Cortex of kidney (tissue), 1 donor: ENCODE measurements at regions not wholly inside any gene's neighbourhood (a gene's known extent, or its start where the extent isn't known, plus 50 kb on each side); places are given as distances from the start of the nearest gene placed in this dataset.
"Not testable (repeated sequence)": the region's sequence is repeated elsewhere in the genome, so short reads cannot be mapped to it uniquely, and the experiment has no call there.

Experiments
- DNase-seq: peaks from one replicate; lab custom pipeline; 2025; lab: John Stamatoyannopoulos, UW

DNA sequence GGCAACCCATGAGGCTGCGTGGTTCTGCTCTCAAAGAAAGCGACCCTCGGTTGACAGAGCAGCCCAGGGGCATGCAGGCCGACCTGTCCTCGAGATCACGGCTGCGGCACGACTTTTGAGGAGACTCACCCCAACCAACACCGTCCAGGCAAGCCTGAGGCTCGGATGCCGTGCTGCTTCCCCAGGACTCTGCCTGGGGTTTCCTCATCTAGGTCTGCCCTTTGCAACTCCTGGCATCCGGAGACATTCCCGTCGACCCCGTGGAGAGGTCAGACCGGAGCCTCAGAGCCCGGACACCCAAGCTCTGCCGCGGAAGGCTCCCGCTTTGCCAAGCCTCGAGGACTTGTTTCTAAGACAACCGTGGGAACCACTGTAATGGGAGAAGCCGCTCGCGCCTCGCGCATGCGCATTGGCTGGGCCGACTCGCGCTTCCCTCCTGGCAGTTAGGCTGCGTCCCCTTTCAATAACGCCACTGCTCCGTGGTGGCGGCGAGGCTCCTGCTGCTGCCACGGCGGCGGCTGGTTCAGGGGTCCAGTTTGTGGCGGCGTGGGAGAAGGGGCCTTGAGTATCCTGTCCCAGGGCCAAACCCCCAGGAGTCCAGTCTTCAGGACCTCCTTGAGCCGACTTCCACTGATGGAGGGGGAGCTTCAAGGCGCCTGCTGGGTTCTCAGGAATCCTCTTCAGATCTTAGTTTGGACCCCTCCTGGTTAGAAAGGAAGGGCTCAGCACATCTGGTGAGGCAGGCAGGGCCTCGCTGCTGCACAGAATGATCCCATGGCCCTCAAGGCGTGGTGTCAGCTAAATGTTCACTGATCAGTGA, 101.7 kb upstream of the ZNF337 start:
- DNase-seq: not testable (repeated sequence)

GRCh38 chr20:25797062-25797461, 100.4 kb upstream of the ZNF337 start:
- DNase-seq: not testable (repeated sequence)

GRCh38 chr20:25777241-25777640, 80.6 kb upstream of the ZNF337 start:
- not testable (repeated sequence) for DNase-seq

- DNase-seq: not testable (repeated sequence)
These were observed 78.1 kb upstream of the ZNF337 start for GRCh38 chr20:25774711-25775110.

DNA sequence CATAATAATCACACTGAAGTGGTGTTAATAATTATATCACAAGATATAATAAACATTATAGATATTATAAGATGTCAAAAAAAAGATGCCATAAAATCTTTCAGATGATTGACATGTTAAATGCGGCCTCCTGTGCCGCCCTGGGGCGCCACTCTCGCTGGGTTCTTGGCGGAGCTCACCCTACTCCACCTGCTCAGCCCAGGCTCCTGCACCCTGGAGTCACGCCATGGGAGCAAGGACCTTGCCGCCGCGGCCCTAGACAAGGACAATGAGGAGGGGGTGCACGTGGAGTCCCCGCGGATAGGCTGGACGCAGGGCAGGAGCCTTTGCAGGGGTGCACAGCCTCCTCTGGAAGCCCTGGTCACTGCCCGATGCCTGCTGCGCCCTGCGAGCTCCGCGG, 77.5 kb upstream of the ZNF337 start:
- DNase-seq: not testable (repeated sequence)

- not testable (repeated sequence) for DNase-seq
These were observed 75.8 kb upstream of the ZNF337 start for GRCh38 chr20:25772437-25772836.

DNA sequence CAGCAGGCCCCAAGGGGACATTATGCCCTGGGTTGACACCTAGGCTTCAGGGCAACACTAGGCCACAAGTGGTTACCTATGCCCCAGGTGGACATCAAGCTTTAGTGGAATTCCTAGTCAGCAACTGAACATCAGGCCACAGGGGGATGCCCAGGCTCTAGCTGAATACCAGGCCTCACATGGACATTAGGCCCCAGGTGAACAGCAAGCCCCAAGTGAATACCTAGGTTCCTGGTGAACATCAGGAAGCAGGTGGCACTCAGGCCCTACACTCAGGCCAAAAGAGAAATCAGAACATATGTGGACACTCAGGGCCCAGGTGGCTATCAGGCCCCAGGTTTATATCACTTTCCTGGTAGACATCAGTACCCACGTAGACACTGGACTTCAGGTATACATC, 75.2 kb upstream of the ZNF337 start:
- DNase-seq: not testable (repeated sequence)

DNA sequence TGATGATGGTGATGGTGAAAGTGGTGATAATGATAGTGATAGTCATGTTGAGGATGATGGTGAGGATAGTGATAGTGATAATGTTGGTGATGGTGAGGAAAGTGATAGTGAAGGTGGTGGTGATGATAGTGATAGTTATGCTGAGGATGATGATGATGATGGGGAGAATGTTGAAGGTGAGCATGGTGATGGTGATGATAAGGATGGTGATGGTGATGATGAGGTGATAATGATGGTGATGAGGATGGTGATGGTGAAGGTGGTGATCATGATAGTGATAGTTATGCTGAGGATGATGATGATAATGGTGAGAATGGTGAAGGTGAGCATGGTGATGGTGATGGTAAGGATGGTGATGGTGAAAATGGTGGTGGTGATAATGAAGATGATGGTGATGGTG, 64.9 kb upstream of the ZNF337 start:
- no peak for DNase-seq

DNA sequence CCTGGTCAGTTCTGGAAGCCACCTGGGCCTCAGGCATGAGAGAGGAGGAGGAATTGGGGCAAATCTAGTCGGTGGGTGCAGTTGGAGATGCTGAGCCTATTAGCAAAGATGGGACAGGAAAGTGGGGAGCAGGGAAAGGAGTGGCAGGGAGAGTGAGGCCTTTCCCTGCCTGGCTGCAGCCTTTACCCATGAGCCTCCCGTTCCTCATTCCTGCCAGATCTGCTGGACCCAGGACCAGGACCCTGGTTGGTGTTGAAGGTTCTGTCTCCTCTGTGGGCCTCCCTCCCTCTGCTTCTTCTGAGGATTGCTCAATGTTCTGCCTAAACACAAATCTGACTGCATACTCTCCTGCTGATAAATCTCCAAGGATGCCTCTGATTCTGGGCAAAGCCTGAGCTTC, 64.4 kb upstream of the ZNF337 start:
- not testable (repeated sequence) for DNase-seq

DNA sequence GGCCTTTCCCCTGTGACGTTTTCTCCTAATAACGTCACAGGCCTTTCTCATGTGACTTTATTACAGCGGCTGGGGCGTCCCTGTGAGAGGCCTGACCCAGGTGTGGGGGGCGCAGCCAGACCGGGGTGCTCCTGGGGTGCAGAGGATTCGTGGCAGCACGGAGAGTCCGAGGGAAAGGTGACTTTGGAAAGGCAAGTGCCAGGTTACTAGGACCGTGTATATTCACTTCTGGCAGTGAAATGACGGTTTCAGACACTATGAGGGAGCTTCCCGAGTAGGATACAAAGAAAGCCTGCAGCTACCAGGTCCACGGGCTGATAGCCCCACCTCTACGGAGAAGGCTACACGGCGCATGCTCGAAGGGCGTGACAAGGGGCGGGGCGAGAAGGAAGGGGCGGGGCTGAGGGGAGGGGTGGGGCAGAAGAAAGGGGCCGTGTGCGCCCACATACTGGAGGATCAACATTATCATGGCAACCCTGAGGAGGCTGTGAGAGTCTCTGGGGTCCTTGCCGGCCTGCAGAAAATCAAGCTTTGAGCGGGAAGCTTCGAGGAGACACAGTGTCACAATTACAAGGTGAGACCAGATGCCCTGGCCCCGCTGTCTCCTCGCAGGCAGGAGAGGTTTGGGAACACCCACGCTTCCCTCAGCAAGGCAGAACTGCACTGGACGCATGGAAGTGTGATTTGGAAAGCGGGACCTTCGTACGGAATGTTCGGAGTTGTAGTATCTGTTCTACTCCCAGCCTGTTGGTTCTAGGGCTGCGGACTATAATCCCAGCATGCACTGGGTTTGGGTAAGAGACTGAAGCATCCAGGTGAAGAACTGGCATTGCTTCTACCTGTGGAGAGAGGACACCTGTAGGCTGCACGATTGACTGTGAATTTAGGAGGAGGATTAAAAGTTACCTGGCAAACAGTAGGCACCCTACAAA, 54.4 kb upstream of the ZNF337 start:
- no peak for DNase-seq

GRCh38 chr20:25750220-25750764, 53.6 kb upstream of the ZNF337 start:
- DNase-seq: no peak

DNA sequence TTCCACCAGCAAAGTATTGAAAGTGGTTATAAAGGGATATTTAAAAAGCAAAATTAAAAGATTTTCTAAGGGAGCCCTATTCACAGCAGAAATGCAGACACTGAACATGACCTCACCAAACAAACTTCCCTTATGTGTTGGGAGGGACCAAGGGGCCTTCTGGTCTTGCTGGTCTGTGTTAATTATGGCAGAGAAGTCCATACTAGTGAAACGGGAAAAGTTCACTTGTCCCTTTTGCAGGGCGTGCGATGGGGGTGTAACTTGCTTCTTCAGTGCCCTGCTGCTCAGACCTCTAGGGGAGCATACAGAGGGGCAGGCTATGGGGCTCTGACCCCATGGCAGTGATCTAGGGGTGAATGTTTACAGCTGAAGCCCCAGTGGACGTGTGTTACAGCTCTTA, 53.0 kb upstream of the ZNF337 start:
- DNase-seq: no peak
